ENCODE measurements at regions not wholly inside any gene's neighbourhood (a gene's known extent, or its start where the extent isn't known, plus 50 kb on each side); places are given as distances from the start of the nearest gene placed in this dataset.
"Not testable (repeated sequence)": the region's sequence is repeated elsewhere in the genome, so short reads cannot be mapped to it uniquely, and the experiment has no call there.

DNA sequence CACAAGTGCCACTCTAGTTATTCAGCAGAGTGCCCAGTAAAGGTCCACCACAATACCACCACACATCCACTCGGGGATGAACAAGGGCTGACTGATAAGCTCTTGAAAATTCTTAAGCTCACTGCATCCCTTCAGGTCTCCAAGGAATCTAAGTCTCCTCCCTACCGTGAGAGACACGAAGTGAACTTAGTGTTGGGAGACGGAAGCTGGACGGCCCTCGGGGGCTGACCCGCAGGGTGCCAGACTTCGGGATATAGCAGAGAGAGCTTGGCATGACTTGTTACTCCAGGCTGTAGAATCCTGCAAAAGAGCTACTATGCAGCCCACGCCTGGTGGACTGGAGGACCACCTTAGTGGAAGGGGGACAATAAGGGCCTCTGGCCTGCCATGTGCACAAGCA is 75.1 kb downstream of the LYZL1 start:
- not testable (repeated sequence) for H2AFZ ChIP-seq; H3K4me2 ChIP-seq; H3K4me3 Mint-ChIP-seq; H3K9me2 ChIP-seq (ENCODE audit: insufficient read depth); ATAC-seq; H3K27me3 ChIP-seq (ENCODE audit: insufficient read depth); H3K79me2 ChIP-seq (replicated peaks; ENCODE audit: insufficient read depth); H3K27ac Mint-ChIP-seq; H3K4me1 ChIP-seq (ENCODE audit: insufficient read depth); H3K27me3 Mint-ChIP-seq (ENCODE audit: insufficient read depth, low read depth, poor library complexity); H4K20me1 ChIP-seq (replicated peaks; ENCODE audit: insufficient read depth); DNase-seq (ENCODE audit: low spot score); H3K4me1 Mint-ChIP-seq; H3F3A ChIP-seq (replicated peaks; ENCODE audit: low read depth); H3K4me3 ChIP-seq; H3K27ac ChIP-seq (ENCODE audit: low read depth); H3K36me3 ChIP-seq (ENCODE audit: insufficient read depth); H3K36me3 Mint-ChIP-seq (ENCODE audit: low read depth)
- peaks cover 13% of the 10 kb centered on the region for H3K9me3 Mint-ChIP-seq

DNA sequence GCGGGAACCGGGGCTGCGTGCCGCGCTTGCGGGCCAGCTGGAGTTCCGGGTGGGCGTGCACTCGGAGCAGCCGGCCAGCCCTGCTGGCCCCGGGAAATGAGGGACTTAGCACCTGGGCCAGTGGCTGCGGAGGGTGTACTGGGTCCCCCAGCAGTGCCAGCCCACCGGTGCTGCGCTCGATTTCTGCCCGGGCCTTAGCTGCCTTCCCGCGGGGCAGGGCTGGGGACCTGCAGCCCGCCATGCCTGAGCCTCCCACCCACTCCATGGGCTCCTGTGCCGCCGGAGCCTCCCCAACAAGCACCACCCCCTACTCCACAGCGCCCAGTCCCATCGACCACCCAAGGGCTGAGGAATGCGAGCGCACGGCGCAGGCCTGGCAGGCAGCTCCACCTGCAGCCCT is 77.3 kb downstream of the LYZL1 start:
- not testable (repeated sequence) for H3K4me2 ChIP-seq; H3K36me3 Mint-ChIP-seq (ENCODE audit: low read depth); H3K36me3 ChIP-seq (ENCODE audit: insufficient read depth); H3K27me3 Mint-ChIP-seq (ENCODE audit: insufficient read depth, low read depth, poor library complexity); ATAC-seq; H3K27ac ChIP-seq (ENCODE audit: low read depth); H2AFZ ChIP-seq; H3F3A ChIP-seq (replicated peaks; ENCODE audit: low read depth); H4K20me1 ChIP-seq (replicated peaks; ENCODE audit: insufficient read depth); H3K4me3 ChIP-seq; DNase-seq (ENCODE audit: low spot score); H3K4me3 Mint-ChIP-seq; H3K27ac Mint-ChIP-seq; H3K4me1 Mint-ChIP-seq; H3K9me2 ChIP-seq (ENCODE audit: insufficient read depth); H3K27me3 ChIP-seq (ENCODE audit: insufficient read depth); H3K79me2 ChIP-seq (replicated peaks; ENCODE audit: insufficient read depth); H3K4me1 ChIP-seq (ENCODE audit: insufficient read depth)
- peaks cover 13% of the 10 kb centered on the region for H3K9me3 Mint-ChIP-seq

DNA sequence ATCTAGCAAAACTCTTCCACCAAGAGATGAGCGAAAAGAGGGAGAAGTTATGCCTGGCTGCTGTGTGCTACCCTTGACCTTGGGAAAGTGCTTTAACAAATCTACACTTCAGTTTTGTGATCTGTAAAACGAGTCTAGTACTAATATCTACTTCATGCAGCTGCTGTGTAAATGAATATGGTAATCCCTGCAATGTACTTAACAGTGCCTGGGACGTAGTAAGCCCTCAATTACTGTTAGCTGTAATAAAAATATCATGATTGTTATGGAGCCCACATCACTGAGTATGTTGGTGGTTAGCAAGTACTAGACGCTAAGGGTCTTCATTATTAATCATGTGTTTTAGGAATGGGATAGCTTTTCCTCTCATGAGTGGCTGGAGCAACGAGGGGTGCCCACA is 80.5 kb downstream of the LYZL1 start:
- Mint-ChIP-seq H3K27ac (no peak overlapping the region), H3K4me1 (no peaks in the 10 kb centered on the region), H3K27me3 (ENCODE audit: insufficient read depth, low read depth, poor library complexity) (peaks cover 4% of the 10 kb centered on the region), H3K9me3 (peaks cover 13% of the 10 kb centered on the region), H3K4me3 (no peak overlapping the region), H3K36me3 (ENCODE audit: low read depth) (peaks cover 9% of the 10 kb centered on the region; the same call in 2 of the 3 replicates)
- Histone ChIP-seq H3K9me2 (ENCODE audit: insufficient read depth) (no peaks in the 10 kb centered on the region), H3K27ac (ENCODE audit: low read depth) (no peak overlapping the region), H4K20me1 (replicated peaks; ENCODE audit: insufficient read depth) (no peaks in the 10 kb centered on the region), H3K79me2 (replicated peaks; ENCODE audit: insufficient read depth) (no peaks in the 10 kb centered on the region), H3K4me2 (no peak overlapping the region), H2AFZ (no peak overlapping the region), H3F3A (replicated peaks; ENCODE audit: low read depth) (no peaks in the 10 kb centered on the region), H3K27me3 (ENCODE audit: insufficient read depth) (no peaks in the 10 kb centered on the region), H3K4me3 (no peak overlapping the region), H3K36me3 (ENCODE audit: insufficient read depth) (no peaks in the 10 kb centered on the region; the same call in 1 of the 2 replicates), H3K4me1 (ENCODE audit: insufficient read depth) (no peaks in the 10 kb centered on the region)
- ATAC-seq: no peak
- DNase-seq (ENCODE audit: low spot score): no peak
- TF ChIP-seq EZH2phosphoT487 (IDR thresholded peaks at IDR 0.05; ENCODE audit: unreplicated experiment) (no peak), NANOG (IDR thresholded peaks at IDR 0.05; ENCODE audit: borderline replicate concordance) (no peak), ZNF114 (CRISPR knock-in tag; IDR thresholded peaks at IDR 0.05) (no peak), EZH2 (IDR thresholded peaks at IDR 0.05; ENCODE audit: low read depth, unreplicated experiment) (no peak)
- TF ChIP-seq, protein P1, sequence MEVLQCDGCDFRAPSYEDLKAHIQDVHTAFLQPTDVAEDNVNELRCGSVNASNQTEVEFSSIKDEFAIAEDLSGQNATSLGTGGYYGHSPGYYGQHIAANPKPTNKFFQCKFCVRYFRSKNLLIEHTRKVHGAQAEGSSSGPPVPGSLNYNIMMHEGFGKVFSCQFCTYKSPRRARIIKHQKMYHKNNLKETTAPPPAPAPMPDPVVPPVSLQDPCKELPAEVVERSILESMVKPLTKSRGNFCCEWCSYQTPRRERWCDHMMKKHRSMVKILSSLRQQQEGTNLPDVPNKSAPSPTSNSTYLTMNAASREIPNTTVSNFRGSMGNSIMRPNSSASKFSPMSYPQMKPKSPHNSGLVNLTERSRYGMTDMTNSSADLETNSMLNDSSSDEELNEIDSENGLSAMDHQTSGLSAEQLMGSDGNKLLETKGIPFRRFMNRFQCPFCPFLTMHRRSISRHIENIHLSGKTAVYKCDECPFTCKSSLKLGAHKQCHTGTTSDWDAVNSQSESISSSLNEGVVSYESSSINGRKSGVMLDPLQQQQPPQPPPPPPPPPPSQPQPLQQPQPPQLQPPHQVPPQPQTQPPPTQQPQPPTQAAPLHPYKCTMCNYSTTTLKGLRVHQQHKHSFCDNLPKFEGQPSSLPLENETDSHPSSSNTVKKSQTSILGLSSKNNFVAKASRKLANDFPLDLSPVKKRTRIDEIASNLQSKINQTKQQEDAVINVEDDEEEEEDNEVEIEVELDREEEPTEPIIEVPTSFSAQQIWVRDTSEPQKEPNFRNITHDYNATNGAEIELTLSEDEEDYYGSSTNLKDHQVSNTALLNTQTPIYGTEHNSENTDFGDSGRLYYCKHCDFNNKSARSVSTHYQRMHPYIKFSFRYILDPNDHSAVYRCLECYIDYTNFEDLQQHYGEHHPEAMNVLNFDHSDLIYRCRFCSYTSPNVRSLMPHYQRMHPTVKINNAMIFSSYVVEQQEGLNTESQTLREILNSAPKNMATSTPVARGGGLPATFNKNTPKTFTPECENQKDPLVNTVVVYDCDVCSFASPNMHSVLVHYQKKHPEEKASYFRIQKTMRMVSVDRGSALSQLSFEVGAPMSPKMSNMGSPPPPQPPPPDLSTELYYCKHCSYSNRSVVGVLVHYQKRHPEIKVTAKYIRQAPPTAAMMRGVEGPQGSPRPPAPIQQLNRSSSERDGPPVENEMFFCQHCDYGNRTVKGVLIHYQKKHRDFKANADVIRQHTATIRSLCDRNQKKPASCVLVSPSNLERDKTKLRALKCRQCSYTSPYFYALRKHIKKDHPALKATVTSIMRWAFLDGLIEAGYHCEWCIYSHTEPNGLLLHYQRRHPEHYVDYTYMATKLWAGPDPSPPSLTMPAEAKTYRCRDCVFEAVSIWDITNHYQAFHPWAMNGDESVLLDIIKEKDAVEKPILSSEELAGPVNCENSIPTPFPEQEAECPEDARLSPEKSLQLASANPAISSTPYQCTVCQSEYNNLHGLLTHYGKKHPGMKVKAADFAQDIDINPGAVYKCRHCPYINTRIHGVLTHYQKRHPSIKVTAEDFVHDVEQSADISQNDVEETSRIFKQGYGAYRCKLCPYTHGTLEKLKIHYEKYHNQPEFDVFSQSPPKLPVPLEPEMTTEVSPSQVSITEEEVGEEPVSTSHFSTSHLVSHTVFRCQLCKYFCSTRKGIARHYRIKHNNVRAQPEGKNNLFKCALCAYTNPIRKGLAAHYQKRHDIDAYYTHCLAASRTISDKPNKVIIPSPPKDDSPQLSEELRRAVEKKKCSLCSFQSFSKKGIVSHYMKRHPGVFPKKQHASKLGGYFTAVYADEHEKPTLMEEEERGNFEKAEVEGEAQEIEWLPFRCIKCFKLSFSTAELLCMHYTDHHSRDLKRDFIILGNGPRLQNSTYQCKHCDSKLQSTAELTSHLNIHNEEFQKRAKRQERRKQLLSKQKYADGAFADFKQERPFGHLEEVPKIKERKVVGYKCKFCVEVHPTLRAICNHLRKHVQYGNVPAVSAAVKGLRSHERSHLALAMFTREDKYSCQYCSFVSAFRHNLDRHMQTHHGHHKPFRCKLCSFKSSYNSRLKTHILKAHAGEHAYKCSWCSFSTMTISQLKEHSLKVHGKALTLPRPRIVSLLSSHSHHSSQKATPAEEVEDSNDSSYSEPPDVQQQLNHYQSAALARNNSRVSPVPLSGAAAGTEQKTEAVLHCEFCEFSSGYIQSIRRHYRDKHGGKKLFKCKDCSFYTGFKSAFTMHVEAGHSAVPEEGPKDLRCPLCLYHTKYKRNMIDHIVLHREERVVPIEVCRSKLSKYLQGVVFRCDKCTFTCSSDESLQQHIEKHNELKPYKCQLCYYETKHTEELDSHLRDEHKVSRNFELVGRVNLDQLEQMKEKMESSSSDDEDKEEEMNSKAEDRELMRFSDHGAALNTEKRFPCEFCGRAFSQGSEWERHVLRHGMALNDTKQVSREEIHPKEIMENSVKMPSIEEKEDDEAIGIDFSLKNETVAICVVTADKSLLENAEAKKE (CRISPR knock-in tag; IDR thresholded peaks at IDR 0.05): no peak
- TF ChIP-seq, protein P2, sequence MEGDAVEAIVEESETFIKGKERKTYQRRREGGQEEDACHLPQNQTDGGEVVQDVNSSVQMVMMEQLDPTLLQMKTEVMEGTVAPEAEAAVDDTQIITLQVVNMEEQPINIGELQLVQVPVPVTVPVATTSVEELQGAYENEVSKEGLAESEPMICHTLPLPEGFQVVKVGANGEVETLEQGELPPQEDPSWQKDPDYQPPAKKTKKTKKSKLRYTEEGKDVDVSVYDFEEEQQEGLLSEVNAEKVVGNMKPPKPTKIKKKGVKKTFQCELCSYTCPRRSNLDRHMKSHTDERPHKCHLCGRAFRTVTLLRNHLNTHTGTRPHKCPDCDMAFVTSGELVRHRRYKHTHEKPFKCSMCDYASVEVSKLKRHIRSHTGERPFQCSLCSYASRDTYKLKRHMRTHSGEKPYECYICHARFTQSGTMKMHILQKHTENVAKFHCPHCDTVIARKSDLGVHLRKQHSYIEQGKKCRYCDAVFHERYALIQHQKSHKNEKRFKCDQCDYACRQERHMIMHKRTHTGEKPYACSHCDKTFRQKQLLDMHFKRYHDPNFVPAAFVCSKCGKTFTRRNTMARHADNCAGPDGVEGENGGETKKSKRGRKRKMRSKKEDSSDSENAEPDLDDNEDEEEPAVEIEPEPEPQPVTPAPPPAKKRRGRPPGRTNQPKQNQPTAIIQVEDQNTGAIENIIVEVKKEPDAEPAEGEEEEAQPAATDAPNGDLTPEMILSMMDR (conservative IDR thresholded peaks at IDR 0.05; ENCODE audit: low read depth in 2 of 2): no peak
